HepG2 (cell line): ENCODE measurements at regions not wholly inside any gene's neighbourhood (a gene's known extent, or its start where the extent isn't known, plus 50 kb on each side); places are given as distances from the start of the nearest gene placed in this dataset.

Experiments used
- ATAC-seq: fragments of 200-7000 bp; cut with Tn5 transposase; 3 replicates; pipeline ENCODE4 v1.9.1; 2020; ENCODE audit warnings: mild to moderate bottlenecking, moderate library complexity
- BruUV-seq: library from RNA; stranded (reverse); fragments of 400-500 nt; replicated peaks from 2 replicates; lab custom pipeline; 2021; lab: Mats Ljungman, UMichigan
- CTCF ChIA-PET: fragments of 300-600 bp; formaldehyde crosslinking; extraction: SDS; loops from one replicate; lab custom pipeline; 2021; ENCODE audit warnings: low total read pairs, inconsistent platforms, low intra/inter-chr PET ratio; lab: Yijun Ruan, JAX
- POLR2A ChIA-PET: fragments of 350-600 bp; sonication (Branson Sonifier 250); formaldehyde crosslinking; loops from one replicate; lab custom pipeline; 2020; ENCODE audit warnings: antibody characterized with exemption, inconsistent platforms; lab: Yijun Ruan, JAX
- DNase-seq: peaks from one replicate; pipeline ENCODE4 v3.0.0-alpha.2; 2015; ENCODE audit warnings: low spot score
- FAIRE-seq: peaks from 3 replicates; lab custom pipeline; 2011; peaks lifted over from hg19 to GRCh38; lab: Jason Lieb, UNC
- H2AFZ ChIP-seq: one replicate; pipeline ENCODE4 v1.6.1; 2011; ENCODE audit warnings: low read length, inconsistent platforms
- H3K27ac ChIP-seq: fragments of 300-600 bp; 3 replicates; pipeline ENCODE4 v1.8.0; 2011; ENCODE audit warnings: mixed run types, mild to moderate bottlenecking, mixed read lengths, low read length, inconsistent platforms; ENCODE audit not compliant: insufficient read depth; ENCODE audit errors: extremely low read length
- H3K27me3 ChIP-seq, 2 experiments: fragments of 200-600 bp in 1 of 2; 2 replicates in 1 of 2; 3 replicates in 1 of 2; pipeline versions ENCODE4 v1.6.0 to v1.8.0; 2011; ENCODE audit warnings: low read length in 2 of 2, mild to moderate bottlenecking in 2 of 2, moderate library complexity in 2 of 2, inconsistent platforms in 1 of 2; ENCODE audit not compliant: insufficient read depth in 2 of 2, control insufficient read depth in 1 of 2
- H3K36me3 ChIP-seq, 2 experiments: fragments of 200-600 bp in 1 of 2; replicated peaks in 1 of 2; 2 replicates in 1 of 2; 3 replicates in 1 of 2; pipeline versions ENCODE4 v1.5.1 to v1.8.0; 2011; ENCODE audit warnings: low read length in 2 of 2, inconsistent platforms in 1 of 2; ENCODE audit not compliant: insufficient read depth in 2 of 2, control insufficient read depth in 1 of 2
- H3K4me1 ChIP-seq: 2 replicates; pipeline ENCODE4 v1.5.1; 2012; ENCODE audit warnings: low read length, inconsistent platforms; ENCODE audit not compliant: insufficient read depth
- H3K4me2 ChIP-seq: 2 replicates; pipeline ENCODE4 v1.6.0; 2011; ENCODE audit warnings: low read depth, low read length, inconsistent platforms
- H3K4me3 ChIP-seq, 3 experiments: fragments of 200-600 bp in 1 of 3; sonication (generic), shearing (Covaris generic) in 1 of 3; replicated peaks in 1 of 3; 2 replicates each; pipeline ENCODE4 v1.5.1; 2011 to 2016; ENCODE audit warnings: low read length in 3 of 3, inconsistent platforms in 2 of 3, low read depth in 2 of 3, mild to moderate bottlenecking in 2 of 3, control low read depth in 1 of 3, mixed read lengths in 1 of 3; ENCODE audit not compliant: insufficient read depth in 1 of 3
- H3K79me2 ChIP-seq: one replicate; pipeline ENCODE4 v1.6.1; 2011; ENCODE audit warnings: low read length, inconsistent platforms; ENCODE audit not compliant: insufficient read depth
- H3K9ac ChIP-seq: 2 replicates; pipeline ENCODE4 v1.6.0; 2011; ENCODE audit warnings: mild to moderate bottlenecking, low read depth, low read length, inconsistent platforms; ENCODE audit not compliant: insufficient read depth
- H3K9me3 ChIP-seq: 2 replicates; pipeline ENCODE4 v1.5.1; 2012; ENCODE audit warnings: mild to moderate bottlenecking, low read length
- H4K20me1 ChIP-seq: 2 replicates; pipeline ENCODE4 v1.6.0; 2011; ENCODE audit warnings: inconsistent platforms, mild to moderate bottlenecking, low read length, moderate library complexity; ENCODE audit not compliant: insufficient read depth
- CCDC6 ChIP-seq: sonication (generic); formaldehyde crosslinking; IDR thresholded peaks from 2 replicates; pipeline ENCODE4 v1.8.1; 2022; ENCODE audit warnings: mild to moderate bottlenecking, missing genetic modification reagents, moderate library complexity
- NAIF1 ChIP-seq: sonication (generic); formaldehyde crosslinking; IDR thresholded peaks from 2 replicates; pipeline ENCODE4 v1.5.0; 2020; ENCODE audit warnings: mild to moderate bottlenecking, missing genetic modification reagents, borderline replicate concordance
- REXO4 ChIP-seq: sonication (generic); formaldehyde crosslinking; IDR thresholded peaks from 2 replicates; pipeline ENCODE4 v1.8.0; 2022; ENCODE audit warnings: missing genetic modification reagents, mild to moderate bottlenecking, borderline replicate concordance
- SP1 ChIP-seq, 2 experiments: fragments of 450-650 bp in 1 of 2; sonication (generic) in 1 of 2; formaldehyde crosslinking in 1 of 2; IDR thresholded peaks; 2 replicates each; pipeline versions ENCODE4 v1.4.0 to v1.6.1; 2016 to 2020; ENCODE audit warnings: missing genetic modification reagents in 1 of 2
- ZNF674 ChIP-seq: sonication (generic); formaldehyde crosslinking; IDR thresholded peaks from 2 replicates; pipeline ENCODE4 v1.5.0; 2020; ENCODE audit warnings: low read depth, mild to moderate bottlenecking, missing genetic modification reagents
- ZNF737 ChIP-seq: sonication (generic); formaldehyde crosslinking; IDR thresholded peaks from 2 replicates; pipeline ENCODE4 v1.5.0; 2020; ENCODE audit warnings: missing genetic modification reagents, mild to moderate bottlenecking, borderline replicate concordance
- in situ Hi-C: cut with HindIII; loops from 2 replicates; pipeline ENCODE4 v1.10.0; 2017; ENCODE audit warnings: low pct_unique_long_range_greater_than_20kb; ENCODE audit not compliant: extremely low pct_ligation_motif_present
- intact Hi-C: fragments of 100-400 bp; cut with micrococcal nuclease; formaldehyde crosslinking; loops from one replicate; pipeline ENCODE4 v1.10.0; 2022; ENCODE audit not compliant: unreplicated experiment
- TF ChIP-seq, protein P1 (sequence below): sonication (generic); formaldehyde crosslinking; IDR thresholded peaks from 2 replicates; pipeline ENCODE4 v1.4.0; 2020; ENCODE audit warnings: mild to moderate bottlenecking, missing genetic modification reagents

DNA sequence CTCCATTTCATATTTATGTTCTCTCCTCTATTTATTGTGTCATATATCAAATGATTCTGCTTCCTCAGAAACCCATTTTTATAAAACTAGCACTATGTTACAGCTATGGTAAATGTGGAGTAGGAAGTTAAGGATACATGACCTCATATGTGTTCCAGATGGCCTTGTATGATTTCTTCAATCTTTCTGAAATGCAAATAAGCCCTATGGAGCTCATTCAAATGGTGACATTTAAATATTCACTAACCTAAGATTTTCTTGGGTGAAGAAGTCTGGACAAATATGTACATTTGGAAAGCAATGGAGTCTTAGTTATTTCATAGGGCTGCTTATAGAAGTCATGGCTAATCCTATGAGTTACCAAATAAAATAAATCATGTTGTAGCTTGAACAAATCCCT lies 782.5 kb downstream of the STPG2 start:
- TF ChIP-seq CCDC6 (CRISPR knock-in tag) (no peak), NAIF1 (CRISPR knock-in tag) (no peak), ZNF737 (no peak), ZNF674 (CRISPR knock-in tag) (no peak)
- TF ChIP-seq, protein P1, sequence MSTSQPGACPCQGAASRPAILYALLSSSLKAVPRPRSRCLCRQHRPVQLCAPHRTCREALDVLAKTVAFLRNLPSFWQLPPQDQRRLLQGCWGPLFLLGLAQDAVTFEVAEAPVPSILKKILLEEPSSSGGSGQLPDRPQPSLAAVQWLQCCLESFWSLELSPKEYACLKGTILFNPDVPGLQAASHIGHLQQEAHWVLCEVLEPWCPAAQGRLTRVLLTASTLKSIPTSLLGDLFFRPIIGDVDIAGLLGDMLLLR (CRISPR knock-in tag), result no peak
- no TSS peak for BruUV-seq
- ChIA-PET CTCF (no interaction called here), POLR2A (no interaction called here)
- H3K4me3 ChIP-seq, result no peak overlapping the region
- no peaks in the 10 kb centered on the region for H3K79me2 ChIP-seq
- H2AFZ ChIP-seq, result no peak overlapping the region
- DNase-seq, result no peak
- no peak overlapping the region for H3K9ac ChIP-seq
- no peak overlapping the region for H3K4me2 ChIP-seq
- H3K4me1 ChIP-seq, result no peaks in the 10 kb centered on the region
- ATAC-seq, result no peak
- intact Hi-C loops, result no loop called here
- in situ Hi-C loops, result no loop called here
- no peaks in the 10 kb centered on the region for H3K36me3 ChIP-seq
- H3K9me3 ChIP-seq, result peaks cover 72% of the 10 kb centered on the region
- H3K27me3 ChIP-seq, result no peaks in the 10 kb centered on the region
- no peaks in the 10 kb centered on the region for H4K20me1 ChIP-seq
- no peak for FAIRE-seq
- no peak overlapping the region for H3K27ac ChIP-seq

DNA sequence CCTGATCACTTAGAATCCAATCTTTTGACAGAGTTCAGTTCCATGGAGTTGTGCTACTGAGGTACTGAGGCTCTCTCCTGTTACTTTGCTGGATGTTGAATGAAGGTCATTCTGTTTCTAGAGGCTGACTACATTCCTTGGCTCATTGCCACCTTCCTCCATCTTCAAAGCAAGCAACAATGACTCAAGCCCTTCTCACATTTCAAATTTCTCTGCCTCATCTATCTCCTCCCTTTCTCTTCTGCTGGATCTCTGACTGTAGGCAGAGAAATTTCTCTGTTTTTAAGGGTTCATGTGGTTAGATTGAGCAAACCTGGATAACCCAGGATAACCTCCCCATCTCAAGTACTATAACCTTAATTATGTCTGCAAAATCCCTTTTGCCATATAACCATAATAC lies 775.4 kb downstream of the STPG2 start:
- POLR2A ChIA-PET, result no interaction called here
- no peak overlapping the region for H3K4me3 ChIP-seq
- TF ChIP-seq SP1 (IDR thresholded peaks at IDR 0.05), result no peak
- TF ChIP-seq SP1 (CRISPR knock-in tag; IDR thresholded peaks at IDR 0.05), result no peak
- TF ChIP-seq REXO4 (CRISPR knock-in tag), result no peak
- TF ChIP-seq, all 625 proteins: peak for 0
- DNase-seq, result no peak
- intact Hi-C loops, result no loop called here
- no peak for ATAC-seq
- in situ Hi-C loops, result no loop called here
- Histone ChIP-seq H3K27ac (no peak overlapping the region), H2AFZ (no peak overlapping the region), H3K9ac (no peak overlapping the region), H3K9me3 (peaks cover 77% of the 10 kb centered on the region), H3K4me1 (no peaks in the 10 kb centered on the region), H4K20me1 (no peaks in the 10 kb centered on the region), H3K27me3 (no peaks in the 10 kb centered on the region), H3K79me2 (no peaks in the 10 kb centered on the region), H3K4me2 (no peak overlapping the region), H3K36me3 (no peaks in the 10 kb centered on the region)
- FAIRE-seq, result no peak
- CTCF ChIA-PET, result no interaction called here
- BruUV-seq, result no TSS peak
